ENCODE measurements at regions not wholly inside any gene's neighbourhood (a gene's known extent, or its start where the extent isn't known, plus 50 kb on each side); places are given as distances from the start of the nearest gene placed in this dataset.
"Not testable (repeated sequence)": the region's sequence is repeated elsewhere in the genome, so short reads cannot be mapped to it uniquely, and the experiment has no call there.

- POLR2A ChIA-PET; DNase-seq (ENCODE audit: low read depth); H3K36me3 ChIP-seq (ENCODE audit: control insufficient read depth, insufficient read depth, low read length); H3K4me3 ChIP-seq (ENCODE audit: low read depth, low read length); H3K27me3 ChIP-seq (ENCODE audit: control insufficient read depth, insufficient read depth, low read length); CTCF ChIA-PET: not testable (repeated sequence)
These were observed 61.3 kb downstream of the AIPL1 start for GRCh38 chr17:6373599-6373998.

DNA sequence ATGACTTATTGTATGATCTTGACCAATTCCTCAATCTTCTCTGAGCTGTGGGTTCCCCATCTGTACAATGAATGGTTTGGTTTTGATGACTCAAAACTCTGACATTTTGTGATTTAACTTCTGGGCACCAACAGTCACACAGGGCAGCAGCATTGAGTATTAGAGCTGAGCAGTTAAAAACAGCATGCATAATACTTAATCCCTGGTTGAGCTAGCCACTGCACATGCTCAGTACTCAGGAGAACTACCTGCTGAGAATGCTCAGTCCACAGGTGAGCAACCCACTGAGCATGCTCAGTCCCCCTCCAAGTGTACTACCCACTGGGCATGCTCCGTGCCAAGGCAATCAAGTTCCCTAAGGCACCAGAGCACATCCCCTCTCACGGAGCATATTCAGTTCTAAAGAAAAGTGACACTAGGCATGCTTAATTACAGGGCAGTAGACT, 68.7 kb downstream of the AIPL1 start:
- CTCF ChIA-PET: no interaction called here
- Histone ChIP-seq H3K4me3 (ENCODE audit: low read depth, low read length) (no peak overlapping the region), H3K27me3 (ENCODE audit: control insufficient read depth, insufficient read depth, low read length) (peaks cover 3% of the 10 kb centered on the region), H3K36me3 (ENCODE audit: control insufficient read depth, insufficient read depth, low read length) (no peaks in the 10 kb centered on the region)
- POLR2A ChIA-PET: no interaction called here
- no peak for DNase-seq (ENCODE audit: low read depth)
- TF ChIP-seq, protein P1, sequence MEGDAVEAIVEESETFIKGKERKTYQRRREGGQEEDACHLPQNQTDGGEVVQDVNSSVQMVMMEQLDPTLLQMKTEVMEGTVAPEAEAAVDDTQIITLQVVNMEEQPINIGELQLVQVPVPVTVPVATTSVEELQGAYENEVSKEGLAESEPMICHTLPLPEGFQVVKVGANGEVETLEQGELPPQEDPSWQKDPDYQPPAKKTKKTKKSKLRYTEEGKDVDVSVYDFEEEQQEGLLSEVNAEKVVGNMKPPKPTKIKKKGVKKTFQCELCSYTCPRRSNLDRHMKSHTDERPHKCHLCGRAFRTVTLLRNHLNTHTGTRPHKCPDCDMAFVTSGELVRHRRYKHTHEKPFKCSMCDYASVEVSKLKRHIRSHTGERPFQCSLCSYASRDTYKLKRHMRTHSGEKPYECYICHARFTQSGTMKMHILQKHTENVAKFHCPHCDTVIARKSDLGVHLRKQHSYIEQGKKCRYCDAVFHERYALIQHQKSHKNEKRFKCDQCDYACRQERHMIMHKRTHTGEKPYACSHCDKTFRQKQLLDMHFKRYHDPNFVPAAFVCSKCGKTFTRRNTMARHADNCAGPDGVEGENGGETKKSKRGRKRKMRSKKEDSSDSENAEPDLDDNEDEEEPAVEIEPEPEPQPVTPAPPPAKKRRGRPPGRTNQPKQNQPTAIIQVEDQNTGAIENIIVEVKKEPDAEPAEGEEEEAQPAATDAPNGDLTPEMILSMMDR (IDR thresholded peaks at IDR 0.05; ENCODE audit: insufficient read depth, low read depth, low read length): no peak

DNA sequence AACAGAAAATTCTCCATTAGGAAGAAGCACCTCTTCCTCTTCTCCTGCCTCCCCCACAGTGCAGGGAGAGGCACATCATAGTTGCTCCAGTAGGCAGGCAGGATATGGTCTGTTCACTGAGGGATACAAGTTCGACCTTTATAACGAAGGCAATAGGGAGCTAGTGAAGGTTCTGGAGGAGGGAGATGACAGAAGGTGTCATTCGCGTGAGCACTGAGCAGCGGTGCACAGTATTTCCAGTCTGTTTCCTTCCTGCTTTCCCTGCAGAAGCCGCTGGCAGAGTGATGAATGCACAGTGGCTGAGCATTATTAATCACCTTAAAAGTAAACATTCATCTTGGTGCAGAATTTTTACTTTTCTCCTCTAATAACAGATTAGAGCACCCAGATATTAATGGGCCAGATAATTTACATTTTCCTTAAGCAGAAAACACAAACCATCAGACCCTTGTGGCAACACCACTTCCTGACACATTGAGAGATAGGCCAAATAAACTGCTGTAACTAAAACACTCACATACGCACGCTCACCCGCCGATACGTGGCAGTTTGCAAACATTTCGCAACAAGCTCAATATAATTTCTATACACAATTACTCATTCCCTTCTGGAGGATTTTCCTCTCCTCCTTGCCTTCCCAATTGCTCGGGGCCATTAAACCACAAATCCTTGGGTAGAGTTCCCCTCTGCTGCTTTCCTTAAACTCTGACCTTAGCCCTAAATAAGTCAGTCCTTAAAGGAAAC, 69.5 kb downstream of the AIPL1 start:
- H3K4me3 ChIP-seq (ENCODE audit: low read depth, low read length): no peak overlapping the region

GRCh38 chr17:6361733-6362132, 73.2 kb downstream of the AIPL1 start:
- Histone ChIP-seq H3K4me3 (ENCODE audit: low read depth, low read length) (no peak overlapping the region), H3K27me3 (ENCODE audit: control insufficient read depth, insufficient read depth, low read length) (peaks cover 4% of the 10 kb centered on the region), H3K36me3 (ENCODE audit: control insufficient read depth, insufficient read depth, low read length) (no peaks in the 10 kb centered on the region)
- TF ChIP-seq, protein P1 (IDR thresholded peaks at IDR 0.05; ENCODE audit: insufficient read depth, low read depth, low read length): no peak
- CTCF ChIA-PET: no interaction called here
- no peak for DNase-seq (ENCODE audit: low read depth)
- POLR2A ChIA-PET: no interaction called here

More for the DNA sequence above, 69.5 kb downstream of the AIPL1 start:
- TF ChIP-seq, protein P1 (IDR thresholded peaks at IDR 0.05; ENCODE audit: insufficient read depth, low read depth, low read length): no peak
- no peaks in the 10 kb centered on the region for H3K36me3 ChIP-seq (ENCODE audit: control insufficient read depth, insufficient read depth, low read length)
- CTCF ChIA-PET: no interaction called here
- no peak for DNase-seq (ENCODE audit: low read depth)
- peaks cover 4% of the 10 kb centered on the region for H3K27me3 ChIP-seq (ENCODE audit: control insufficient read depth, insufficient read depth, low read length)
- POLR2A ChIA-PET: no interaction called here

DNA sequence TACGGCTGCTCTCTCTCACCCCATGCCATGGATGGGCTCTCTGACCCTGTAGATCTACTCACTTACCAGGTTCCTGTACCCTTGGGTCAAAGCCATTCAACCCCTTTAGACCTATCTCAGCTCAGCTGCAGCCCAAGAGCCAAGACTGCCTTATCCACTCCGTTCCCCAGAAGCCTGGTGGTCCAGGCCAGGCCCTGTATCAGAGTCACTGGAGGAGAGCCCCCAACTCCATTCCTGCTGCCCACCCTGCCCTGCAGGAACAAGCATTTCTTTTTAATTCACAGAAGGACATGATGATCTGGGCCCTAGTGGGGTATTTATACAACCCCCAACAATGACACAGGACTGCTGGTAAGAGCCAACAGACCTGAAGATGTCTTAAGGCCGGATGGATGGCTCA, 76.8 kb downstream of the AIPL1 start:
- H3K36me3 ChIP-seq (ENCODE audit: control insufficient read depth, insufficient read depth, low read length): no peaks in the 10 kb centered on the region
- no peak overlapping the region for H3K4me3 ChIP-seq (ENCODE audit: low read depth, low read length)
- TF ChIP-seq, protein P1 (IDR thresholded peaks at IDR 0.05; ENCODE audit: insufficient read depth, low read depth, low read length): no peak
- CTCF ChIA-PET: no interaction called here
- POLR2A ChIA-PET: no interaction called here
- H3K27me3 ChIP-seq (ENCODE audit: control insufficient read depth, insufficient read depth, low read length): peaks cover 4% of the 10 kb centered on the region; the same call in 1 of the 2 replicates
- no peak for DNase-seq (ENCODE audit: low read depth)

GRCh38 chr17:6356562-6356961, 78.4 kb downstream of the AIPL1 start:
- no peak for DNase-seq (ENCODE audit: low read depth)
- ChIA-PET POLR2A (no interaction called here), CTCF (no interaction called here)
- Histone ChIP-seq H3K4me3 (ENCODE audit: low read depth, low read length) (no peak overlapping the region), H3K36me3 (ENCODE audit: control insufficient read depth, insufficient read depth, low read length) (no peaks in the 10 kb centered on the region), H3K27me3 (ENCODE audit: control insufficient read depth, insufficient read depth, low read length) (peaks cover 2% of the 10 kb centered on the region; the same call in 1 of the 2 replicates)
- TF ChIP-seq, protein P1 (IDR thresholded peaks at IDR 0.05; ENCODE audit: insufficient read depth, low read depth, low read length): no peak

Data from BJ (cell line).